ENCODE measurements at regions not wholly inside any gene's neighbourhood (a gene's known extent, or its start where the extent isn't known, plus 50 kb on each side); places are given as distances from the start of the nearest gene placed in this dataset.
"Not testable (repeated sequence)": the region's sequence is repeated elsewhere in the genome, so short reads cannot be mapped to it uniquely, and the experiment has no call there.

DNA sequence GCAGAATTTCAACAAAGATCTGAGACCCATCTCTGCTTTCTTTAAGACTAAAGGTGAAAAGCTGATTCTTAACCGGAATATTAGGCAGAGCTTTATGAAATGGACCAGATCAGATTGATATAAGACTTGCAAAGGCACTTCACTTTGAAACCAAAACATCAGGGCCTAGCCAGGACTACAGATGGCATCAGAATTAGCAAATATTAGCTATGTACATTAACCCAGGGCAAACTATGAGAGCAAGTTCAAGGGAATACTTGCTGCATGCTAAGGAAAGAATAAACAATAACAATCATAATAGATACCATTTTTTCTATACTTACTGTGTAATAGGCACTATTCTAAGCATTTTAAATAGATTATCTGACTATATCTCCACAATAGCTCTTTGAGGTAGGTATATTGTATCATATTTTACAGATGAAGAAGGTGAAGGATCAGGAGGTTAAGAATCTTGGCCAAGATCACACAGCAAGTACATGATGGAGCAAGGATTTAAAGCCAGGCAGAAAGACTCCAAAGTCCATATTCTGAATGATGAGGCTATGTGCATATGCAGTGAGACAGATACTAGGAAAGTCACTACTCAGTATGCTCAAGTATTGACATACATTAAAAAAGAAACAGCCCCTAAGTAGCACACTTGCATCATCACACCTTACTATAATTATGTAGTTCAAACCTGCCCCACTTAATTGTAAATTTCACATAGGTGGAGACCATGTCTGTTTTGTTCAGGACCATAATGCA lies 209.3 kb upstream of the PKN2 start:
- DNase-seq (ENCODE audit: low read depth) = no peak

DNA sequence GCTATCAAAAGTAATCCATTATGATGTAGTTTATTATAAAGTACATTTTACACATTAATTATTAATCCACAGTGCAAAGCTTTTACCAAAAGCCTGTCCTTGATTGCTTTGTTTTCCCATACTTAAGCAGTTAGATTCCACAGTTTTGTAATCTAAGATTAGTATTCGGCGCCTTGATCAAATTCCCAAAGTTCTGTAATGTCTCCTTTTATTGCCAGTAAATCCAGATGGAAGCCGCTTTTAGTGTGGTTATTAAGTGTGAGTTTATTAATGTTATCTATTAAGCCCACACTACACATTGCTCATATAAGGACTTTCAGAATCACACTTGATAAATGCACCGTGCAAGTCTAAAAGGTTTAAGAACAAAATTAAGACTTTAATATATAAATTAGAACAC lies 199.2 kb upstream of the PKN2 start:
- DNase-seq (ENCODE audit: low read depth) = no peak

- DNase-seq (ENCODE audit: low read depth) = no peak
Measured at GRCh38 chr1:88488237-88488636, 195.8 kb upstream of the PKN2 start.

GRCh38 chr1:88490676-88491075 lies 193.4 kb upstream of the PKN2 start:
- DNase-seq (ENCODE audit: low read depth) = no peak

DNA sequence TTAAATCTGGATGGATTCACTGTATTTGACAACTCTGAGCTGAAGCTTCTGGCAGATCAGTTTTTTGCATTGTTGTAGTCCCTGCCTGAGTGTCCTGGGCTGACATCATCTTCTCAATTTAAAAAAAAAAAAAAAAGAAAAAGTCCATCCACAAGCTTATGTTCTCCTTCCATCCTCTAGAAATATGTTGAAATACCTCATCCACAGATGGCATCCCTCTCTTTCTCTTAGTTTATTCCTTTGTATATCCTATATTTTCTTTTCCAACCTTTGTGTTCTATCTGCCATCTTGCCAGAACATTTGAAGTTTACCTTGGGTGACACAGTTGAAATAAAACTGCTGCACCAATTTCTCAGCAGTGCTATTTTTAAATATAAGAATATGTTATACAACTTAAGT lies 184.4 kb upstream of the PKN2 start:
- no peak for DNase-seq (ENCODE audit: low read depth)

DNA sequence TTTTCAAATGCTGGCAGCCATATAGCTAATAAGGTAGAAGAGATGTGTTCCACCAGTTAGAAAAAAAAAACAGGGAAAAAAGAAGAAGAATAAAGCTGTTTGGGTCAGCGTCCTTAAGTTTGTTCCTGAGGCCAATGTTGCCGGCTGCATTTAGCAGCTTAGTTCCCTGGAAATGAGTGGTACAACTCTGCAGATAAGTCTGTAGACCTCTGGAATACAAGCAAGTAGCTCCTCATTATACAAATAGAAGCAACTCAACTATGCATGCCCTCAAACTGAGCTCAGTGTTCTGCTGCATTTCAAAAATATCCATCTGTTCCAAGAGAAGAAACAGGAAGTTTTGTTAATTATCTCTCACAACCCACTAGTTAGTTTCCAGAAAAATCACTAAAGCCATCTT lies 181.2 kb upstream of the PKN2 start:
- no peak for DNase-seq (ENCODE audit: low read depth)

DNA sequence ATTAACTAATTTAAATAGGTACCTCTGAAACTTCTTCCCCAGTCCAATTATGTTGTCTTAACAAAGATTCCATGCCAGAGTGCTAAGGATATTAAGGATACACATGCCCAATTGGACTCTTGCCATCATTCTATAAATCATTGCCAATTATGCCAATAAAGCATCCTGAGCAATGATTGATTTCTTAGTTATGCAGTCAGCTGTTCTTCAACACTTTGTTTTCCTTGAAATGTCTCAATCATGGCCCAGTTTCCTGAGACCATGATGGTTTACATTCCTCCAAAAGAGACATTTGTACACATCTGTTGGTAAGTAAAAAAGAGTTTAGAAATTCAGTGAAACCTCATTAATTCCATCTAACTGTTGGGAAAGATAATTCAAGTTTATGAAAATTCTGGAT lies 180.4 kb upstream of the PKN2 start:
- no peak for DNase-seq (ENCODE audit: low read depth)

- no peak for DNase-seq (ENCODE audit: low read depth)
Measured at GRCh38 chr1:88504601-88505000, 179.5 kb upstream of the PKN2 start.

GRCh38 chr1:88509379-88509778 lies 174.7 kb upstream of the PKN2 start:
- DNase-seq (ENCODE audit: low read depth) = no peak

DNA sequence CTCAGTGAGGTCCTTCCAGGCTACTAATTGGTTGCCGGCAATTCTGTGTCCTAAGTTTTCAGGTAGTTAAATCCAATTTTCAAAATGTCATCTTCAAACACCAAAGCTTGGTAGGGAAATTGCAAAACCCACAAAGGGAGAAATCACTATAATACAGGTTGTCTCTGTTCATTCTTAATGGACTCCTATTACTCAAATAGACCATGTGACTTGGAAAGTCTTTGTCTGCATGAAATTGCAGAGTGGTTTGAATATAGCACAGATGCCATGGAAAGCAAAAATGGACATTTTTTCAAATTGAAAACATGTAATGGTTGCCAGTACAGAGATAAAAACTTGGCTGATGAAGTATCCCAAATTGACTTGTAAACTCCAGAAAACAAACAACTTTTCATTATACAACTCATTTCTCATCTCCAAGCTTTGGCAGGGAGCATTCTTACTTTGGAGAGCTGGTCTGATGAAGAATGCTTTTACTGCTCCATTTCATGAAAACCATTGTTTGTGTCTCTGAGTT lies 169.5 kb upstream of the PKN2 start:
- no peak for DNase-seq (ENCODE audit: low read depth)

- DNase-seq (ENCODE audit: low read depth) = not testable (repeated sequence)
Measured at GRCh38 chr1:88517499-88517898, 166.6 kb upstream of the PKN2 start.

DNA sequence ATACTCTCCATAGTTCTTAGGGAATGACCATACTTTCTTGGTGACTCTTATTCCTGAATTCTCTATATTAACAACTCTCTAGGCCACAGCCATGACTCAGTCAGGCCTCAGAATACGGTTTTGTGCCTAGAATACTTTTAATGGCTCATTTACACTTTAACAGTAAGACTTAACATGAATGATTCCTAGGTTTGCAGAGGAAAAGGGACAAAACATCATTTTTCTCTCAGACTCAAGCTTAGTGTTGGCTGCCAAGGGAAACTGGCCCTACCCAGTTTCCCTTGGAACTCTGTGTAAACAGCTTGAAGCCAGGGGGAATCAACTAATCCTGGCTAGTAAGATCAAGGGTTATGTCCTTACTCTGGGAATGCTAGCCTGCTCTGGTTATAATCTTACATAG lies 164.9 kb upstream of the PKN2 start:
- no peak for DNase-seq (ENCODE audit: low read depth)

DNA sequence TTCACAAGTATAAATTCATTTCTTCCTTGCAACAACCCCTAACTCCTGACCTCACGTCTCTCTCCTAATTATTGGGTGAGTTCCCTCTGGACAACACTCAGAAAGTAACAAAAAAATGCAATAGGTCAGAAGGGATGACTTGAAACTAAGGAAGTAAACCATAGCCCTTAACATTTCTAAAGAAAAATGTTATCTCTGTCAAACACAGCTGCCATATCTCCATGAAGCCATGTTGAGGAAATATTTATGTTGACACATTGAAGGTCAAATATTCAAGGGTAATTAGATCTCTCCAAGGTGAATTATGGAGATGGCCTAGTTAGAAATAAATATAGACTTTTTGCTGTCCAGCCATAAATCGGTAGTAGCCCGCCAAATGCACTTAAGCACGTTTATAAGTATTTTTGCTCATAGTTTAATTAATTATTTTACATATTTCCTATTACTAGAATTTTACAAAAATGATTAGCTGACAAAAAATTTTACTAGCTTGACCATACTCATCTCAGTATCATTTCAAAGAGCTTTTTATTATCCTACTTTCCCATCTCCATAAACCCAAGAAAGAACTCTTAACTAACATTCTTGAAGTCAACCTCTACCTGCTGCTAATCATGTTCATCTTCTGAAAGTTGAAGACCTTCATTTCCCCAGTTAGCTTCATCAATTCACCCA lies 160.1 kb upstream of the PKN2 start:
- DNase-seq (ENCODE audit: low read depth) = no peak

DNA sequence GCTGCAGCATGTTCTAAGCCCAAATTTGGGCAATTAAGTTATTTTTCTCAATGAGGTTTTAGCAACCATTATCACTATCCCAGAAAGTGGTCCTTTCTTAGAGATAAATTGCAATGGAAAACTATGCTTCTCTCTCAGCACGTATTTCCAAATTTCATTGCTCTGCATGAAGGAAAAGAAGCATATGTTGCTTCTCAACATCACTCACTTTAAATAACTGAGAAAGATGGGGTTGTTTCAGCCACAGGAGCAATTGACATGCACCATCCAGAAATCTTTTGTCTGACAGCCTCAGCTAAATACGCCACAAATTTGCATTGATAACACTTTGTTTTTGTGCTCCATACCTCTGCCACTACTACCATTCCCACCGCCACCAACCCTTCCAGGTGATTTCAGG lies 157.6 kb upstream of the PKN2 start:
- no peak for DNase-seq (ENCODE audit: low read depth)

GRCh38 chr1:88528792-88529191 lies 155.3 kb upstream of the PKN2 start:
- no peak for DNase-seq (ENCODE audit: low read depth)

- DNase-seq (ENCODE audit: low read depth) = no peak
Measured at GRCh38 chr1:88529581-88529980, 154.5 kb upstream of the PKN2 start.

- no peak for DNase-seq (ENCODE audit: low read depth)
Measured at GRCh38 chr1:88530246-88530645, 153.8 kb upstream of the PKN2 start.

- DNase-seq (ENCODE audit: low read depth) = no peak
Measured at GRCh38 chr1:88537787-88538186, 146.3 kb upstream of the PKN2 start.

GRCh38 chr1:88538222-88538899 lies 145.7 kb upstream of the PKN2 start:
- DNase-seq (ENCODE audit: low read depth) = no peak

DNA sequence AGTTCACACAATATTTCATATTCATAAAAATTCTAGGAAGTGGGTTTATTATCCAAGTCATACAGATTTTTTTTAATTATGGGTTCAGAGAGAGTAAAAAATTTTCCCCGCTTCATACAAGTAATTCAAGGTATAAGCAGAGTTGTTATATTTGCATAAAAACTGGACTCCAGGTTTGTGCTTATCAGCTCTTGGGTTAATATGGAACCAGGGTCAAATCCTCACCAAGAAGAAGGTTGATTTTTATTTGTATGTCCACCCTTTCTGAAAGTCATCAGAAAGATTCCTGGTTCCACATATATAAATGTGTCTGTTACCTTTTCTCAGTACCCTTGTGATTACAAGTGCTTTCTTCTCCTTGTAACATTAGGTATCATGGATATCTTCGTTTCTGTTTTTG lies 143.8 kb upstream of the PKN2 start:
- no peak for DNase-seq (ENCODE audit: low read depth)

GRCh38 chr1:88541596-88541995 lies 142.5 kb upstream of the PKN2 start:
- DNase-seq (ENCODE audit: low read depth) = no peak

DNA sequence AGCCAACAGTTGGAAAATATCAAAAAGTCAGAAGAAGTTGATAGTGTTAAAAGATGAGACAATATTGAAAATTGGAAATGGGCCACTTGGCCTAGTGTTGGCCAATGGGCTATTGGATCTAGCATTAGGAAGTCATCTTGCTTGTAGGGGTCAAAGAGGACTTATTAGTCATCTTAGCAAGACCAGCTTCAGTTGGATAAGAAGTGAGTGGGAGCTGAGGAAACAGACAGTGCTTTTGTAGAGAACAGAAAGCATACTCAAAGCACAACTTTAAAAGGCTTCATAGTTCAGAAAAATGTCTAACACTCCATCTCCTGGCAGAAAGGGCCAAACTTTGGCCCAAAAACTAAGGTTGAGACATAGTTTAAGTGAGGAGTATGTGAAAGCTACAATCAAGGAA lies 139.9 kb upstream of the PKN2 start:
- no peak for DNase-seq (ENCODE audit: low read depth)

DNA sequence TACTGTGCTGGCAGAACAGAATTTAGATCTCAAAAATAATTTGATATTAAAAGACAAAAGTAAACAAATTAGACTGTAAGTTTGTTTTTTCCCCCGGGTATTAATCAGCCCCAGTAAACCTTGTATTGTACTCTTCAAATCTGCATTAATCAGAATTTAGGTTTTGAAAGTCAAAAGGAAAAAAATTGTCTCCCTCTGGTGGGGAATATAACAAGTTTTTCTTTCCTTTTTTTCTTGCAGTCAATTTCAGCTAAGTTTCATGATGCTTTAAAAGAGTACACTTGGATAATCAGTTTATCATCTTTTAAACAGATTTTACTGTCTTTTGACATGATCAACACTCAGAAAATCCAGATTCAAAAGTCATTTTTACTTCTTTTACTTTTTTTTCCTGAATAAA lies 134.5 kb upstream of the PKN2 start:
- no peak for DNase-seq (ENCODE audit: low read depth)
